GM21381 (cell line): ENCODE measurements at regions not wholly inside any gene's neighbourhood (a gene's known extent, or its start where the extent isn't known, plus 50 kb on each side); places are given as distances from the start of the nearest gene placed in this dataset.

Experiments
- ATAC-seq: cut with Tn5 transposase; IDR thresholded peaks from one replicate; pipeline ENCODE4 v1.9.1; 2021; ENCODE audit warnings: mild to moderate bottlenecking, moderate library complexity; ENCODE audit not compliant: unreplicated experiment

- no peak for ATAC-seq
Observed at GRCh38 chr11:97355230-97355629, 965.4 kb downstream of the JRKL start.

GRCh38 chr11:97356144-97356543 lies 966.3 kb downstream of the JRKL start:
- no peak for ATAC-seq

GRCh38 chr11:97359016-97359415 lies 969.2 kb downstream of the JRKL start:
- ATAC-seq = no peak

- no peak for ATAC-seq
Observed at GRCh38 chr11:97361812-97362378, 972.1 kb downstream of the JRKL start.

GRCh38 chr11:97363331-97363730 lies 973.5 kb downstream of the JRKL start:
- no peak for ATAC-seq

GRCh38 chr11:97364047-97364446 lies 974.2 kb downstream of the JRKL start:
- ATAC-seq = no peak

- no peak for ATAC-seq
Observed at GRCh38 chr11:97367406-97368083, 977.7 kb downstream of the JRKL start.

- no peak for ATAC-seq
Observed at GRCh38 chr11:97389270-97389669, 999.5 kb downstream of the JRKL start.

- no peak for ATAC-seq
Observed at GRCh38 chr11:97398246-97398645, 1008.4 kb downstream of the JRKL start.

GRCh38 chr11:97409141-97409540 lies 1019.3 kb downstream of the JRKL start:
- no peak for ATAC-seq

GRCh38 chr11:97414801-97415200 lies 1025.0 kb downstream of the JRKL start:
- ATAC-seq = no peak

- no peak for ATAC-seq
Observed at GRCh38 chr11:97419729-97420128, 1029.9 kb downstream of the JRKL start.

- no peak for ATAC-seq
Observed at GRCh38 chr11:97428247-97428790, 1038.5 kb downstream of the JRKL start.

GRCh38 chr11:97430877-97431276 lies 1041.1 kb downstream of the JRKL start:
- ATAC-seq = no peak

GRCh38 chr11:97432926-97433325 lies 1043.1 kb downstream of the JRKL start:
- no peak for ATAC-seq

- no peak for ATAC-seq
Observed at GRCh38 chr11:97445561-97445960, 1055.7 kb downstream of the JRKL start.

- ATAC-seq = no peak
Observed at GRCh38 chr11:97451441-97451840, 1061.6 kb downstream of the JRKL start.

- ATAC-seq = no peak
Observed at GRCh38 chr11:97454988-97455387, 1065.2 kb downstream of the JRKL start.

GRCh38 chr11:97460091-97460490 lies 1070.3 kb downstream of the JRKL start:
- ATAC-seq = no peak

GRCh38 chr11:97461044-97461880 lies 1071.4 kb downstream of the JRKL start:
- no peak for ATAC-seq

GRCh38 chr11:97461934-97462333 lies 1072.1 kb downstream of the JRKL start:
- ATAC-seq = no peak

GRCh38 chr11:97463891-97464290 lies 1074.1 kb downstream of the JRKL start:
- no peak for ATAC-seq
